Gastrocnemius medialis (tissue), 4 donors: ENCODE measurements at regions not wholly inside any gene's neighbourhood (a gene's known extent, or its start where the extent isn't known, plus 50 kb on each side); places are given as distances from the start of the nearest gene placed in this dataset.

Source experiments
- ATAC-seq, 2 donors: fragments of 150-250 bp; one replicate each; pipeline ENCODE4 v1.9.1; 2016
- DNase-seq, 2 donors: peaks; one replicate each; pipeline ENCODE4 v3.0.0-alpha.2; 2019
- H3K27ac ChIP-seq, 4 donors: fragments of 200-600 bp; sonication (generic); 1 replicate in 1 of 4; 2 replicates in 3 of 4; pipeline ENCODE4 v1.5.1; 2016 to 2018; ENCODE audit warnings: mild to moderate bottlenecking in 2 of 4, moderate library complexity in 1 of 4
- H3K27me3 ChIP-seq, 3 donors: fragments of 200-600 bp; sonication (generic) in 2 of 3; 1 replicate in 1 of 3; 2 replicates in 2 of 3; pipeline versions ENCODE4 v1.5.1 to v1.6.0; 2016 to 2019; ENCODE audit warnings: mild to moderate bottlenecking in 1 of 3, moderate library complexity in 1 of 3
- H3K36me3 ChIP-seq, 2 donors: fragments of 200-600 bp; sonication (generic) in 1 of 2; one replicate each; pipeline ENCODE4 v1.5.1; 2017 to 2018
- H3K4me1 ChIP-seq, 2 donors: fragments of 200-600 bp; sonication (generic) in 1 of 2; one replicate each; pipeline ENCODE4 v1.5.1; 2016 to 2017; ENCODE audit warnings: mild to moderate bottlenecking in 2 of 2
- H3K4me3 ChIP-seq, 4 donors: fragments of 200-600 bp; sonication (generic) in 3 of 4; 1 replicate in 1 of 4; 2 replicates in 3 of 4; pipeline ENCODE4 v1.5.1; 2016 to 2019; ENCODE audit warnings: mild to moderate bottlenecking in 2 of 4
- H3K9me3 ChIP-seq, 3 donors: fragments of 200-600 bp; sonication (generic) in 2 of 3; 1 replicate in 1 of 3; 2 replicates in 2 of 3; pipeline ENCODE4 v1.5.1; 2016 to 2019
- CTCF ChIP-seq, 5 experiments: fragments of 450-650 bp in 3 of 5; fragments of 200-600 bp in 2 of 5; sonication (generic) in 2 of 5; IDR thresholded peaks in 4 of 5; conservative IDR thresholded peaks in 1 of 5; 1 replicate in 4 of 5; 2 replicates in 1 of 5; pipeline ENCODE4 v1.5.1; 2016 to 2019; ENCODE audit warnings: antibody characterized with exemption in 5 of 5, mild to moderate bottlenecking in 3 of 5, moderate library complexity in 3 of 5
- POLR2A ChIP-seq, 2 donors: fragments of 450-650 bp; IDR thresholded peaks; one replicate each; pipeline ENCODE4 v1.6.1; 2017; ENCODE audit warnings: antibody characterized with exemption in 2 of 2, mild to moderate bottlenecking in 2 of 2, moderate library complexity in 2 of 2
- in situ Hi-C, 4 donors: fragments of 200-750 bp; cut with MboI; loops; one replicate each; pipeline versions ENCODE4 v1.15.0 to v1.8.0; 2017; ENCODE audit warnings: low sequenced_read_pairs in 4 of 4
- intact Hi-C: fragments of 100-400 bp; cut with DNase I; formaldehyde crosslinking; loops from one replicate; pipeline ENCODE4 v1.15.1; 2023; ENCODE audit warnings: low total_unique reads

- in situ Hi-C loops, result no loop called here
- Histone ChIP-seq H3K4me3 (no peak overlapping the region), H3K36me3 (no peaks in the 10 kb centered on the region), H3K27ac (no peak overlapping the region), H3K27me3 (no peaks in the 10 kb centered on the region), H3K9me3 (no peaks in the 10 kb centered on the region), H3K4me1 (no peaks in the 10 kb centered on the region)
- DNase-seq (no peak), ATAC-seq (no peak)
- no peak for TF ChIP-seq POLR2A (IDR thresholded peaks at IDR 0.05)
- TF ChIP-seq CTCF (IDR thresholded peaks at IDR 0.05 in 4 of 5, conservative IDR thresholded peaks at IDR 0.05 in 1 of 5), result no peak
- intact Hi-C loops, result no loop called here
Measured at GRCh38 chr10:58140691-58141347, 126.9 kb downstream of the IPMK start.

- H3K36me3 ChIP-seq, result no peaks in the 10 kb centered on the region
- intact Hi-C loops, result no loop called here
- TF ChIP-seq POLR2A (IDR thresholded peaks at IDR 0.05) (no peak), CTCF (IDR thresholded peaks at IDR 0.05 in 4 of 5, conservative IDR thresholded peaks at IDR 0.05 in 1 of 5) (no peak)
- no peaks in the 10 kb centered on the region for H3K9me3 ChIP-seq
- no peaks in the 10 kb centered on the region for H3K27me3 ChIP-seq
- in situ Hi-C loops, result no loop called here
- H3K4me1 ChIP-seq, result no peaks in the 10 kb centered on the region
- DNase-seq (no peak), ATAC-seq (no peak)
- no peak overlapping the region for H3K27ac ChIP-seq
- H3K4me3 ChIP-seq, result no peak overlapping the region
Measured at GRCh38 chr10:58140054-58140453, 127.6 kb downstream of the IPMK start.

- intact Hi-C loops, result no loop called here
- no peak overlapping the region for H3K27ac ChIP-seq
- ATAC-seq (no peak), DNase-seq (no peak)
- in situ Hi-C loops, result no loop called here
- H3K36me3 ChIP-seq, result no peaks in the 10 kb centered on the region
- no peak for TF ChIP-seq POLR2A (IDR thresholded peaks at IDR 0.05)
- no peak for TF ChIP-seq CTCF (IDR thresholded peaks at IDR 0.05 in 4 of 5, conservative IDR thresholded peaks at IDR 0.05 in 1 of 5)
- no peaks in the 10 kb centered on the region for H3K4me1 ChIP-seq
- H3K27me3 ChIP-seq, result no peaks in the 10 kb centered on the region
- H3K9me3 ChIP-seq, result no peaks in the 10 kb centered on the region
- H3K4me3 ChIP-seq, result no peak overlapping the region
Measured at GRCh38 chr10:58137813-58138212, 129.9 kb downstream of the IPMK start.

GRCh38 chr10:58115218-58116050, 152.3 kb downstream of the IPMK start:
- intact Hi-C loops (no loop called here), in situ Hi-C loops (no loop called here)
- Histone ChIP-seq H3K4me1 (no peaks in the 10 kb centered on the region), H3K27me3 (no peaks in the 10 kb centered on the region), H3K4me3 (no peak overlapping the region), H3K27ac (no peak overlapping the region), H3K36me3 (no peaks in the 10 kb centered on the region), H3K9me3 (no peaks in the 10 kb centered on the region)
- DNase-seq, result no peak
- no peak for TF ChIP-seq CTCF (IDR thresholded peaks at IDR 0.05 in 4 of 5, conservative IDR thresholded peaks at IDR 0.05 in 1 of 5)
- no peak for TF ChIP-seq POLR2A (IDR thresholded peaks at IDR 0.05)
- ATAC-seq, result no peak
